PC-3 (cell line): ENCODE measurements at regions not wholly inside any gene's neighbourhood (a gene's known extent, or its start where the extent isn't known, plus 50 kb on each side); places are given as distances from the start of the nearest gene placed in this dataset.

Source experiments
- EZH2 ChIP-seq: fragments of 300-600 bp; sonication (generic); IDR thresholded peaks from one replicate; pipeline ENCODE4 v1.6.1; 2017; ENCODE audit warnings: antibody characterized with exemption, mild to moderate bottlenecking, low read length; ENCODE audit not compliant: unreplicated experiment
- EZH2phosphoT487 ChIP-seq: fragments of 300-600 bp; sonication (generic); IDR thresholded peaks from 2 replicates; pipeline ENCODE4 v1.6.1; 2018; ENCODE audit warnings: mild to moderate bottlenecking, antibody characterized with exemption, low read length, borderline replicate concordance
- TF ChIP-seq, protein P1 (sequence below): fragments of 300-600 bp; sonication (generic); conservative IDR thresholded peaks from 2 replicates; pipeline ENCODE4 v1.5.1; 2017; ENCODE audit warnings: antibody characterized with exemption, low read depth, mild to moderate bottlenecking, low read length

DNA sequence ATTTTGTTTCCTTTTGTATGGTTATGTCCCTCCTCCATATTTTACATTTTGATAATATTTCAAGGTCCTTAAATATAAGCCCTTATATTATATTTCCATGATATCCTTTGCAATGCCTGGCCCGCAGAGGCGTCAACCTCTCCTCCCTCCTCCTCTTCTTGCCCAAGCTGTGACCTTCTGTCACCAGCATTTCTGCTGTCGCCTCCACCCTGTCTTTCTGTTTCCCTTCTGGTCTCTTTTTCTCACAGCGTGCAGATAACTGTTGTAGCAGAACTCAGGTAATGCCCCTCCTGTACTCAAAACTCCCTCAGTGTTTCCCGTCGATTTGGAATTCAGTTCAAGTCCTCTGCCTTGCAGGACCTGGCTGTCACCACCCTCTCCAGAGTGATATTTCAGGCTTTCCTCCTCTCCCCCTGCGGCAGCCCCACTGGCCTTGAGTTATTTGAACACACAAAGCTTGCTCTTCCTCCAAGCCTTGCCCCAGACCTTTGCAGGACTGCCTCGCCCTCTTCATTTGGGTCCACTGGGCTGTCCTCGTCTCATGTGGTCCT, 709.3 kb downstream of the DCDC2C start:
- TF ChIP-seq, protein P1, sequence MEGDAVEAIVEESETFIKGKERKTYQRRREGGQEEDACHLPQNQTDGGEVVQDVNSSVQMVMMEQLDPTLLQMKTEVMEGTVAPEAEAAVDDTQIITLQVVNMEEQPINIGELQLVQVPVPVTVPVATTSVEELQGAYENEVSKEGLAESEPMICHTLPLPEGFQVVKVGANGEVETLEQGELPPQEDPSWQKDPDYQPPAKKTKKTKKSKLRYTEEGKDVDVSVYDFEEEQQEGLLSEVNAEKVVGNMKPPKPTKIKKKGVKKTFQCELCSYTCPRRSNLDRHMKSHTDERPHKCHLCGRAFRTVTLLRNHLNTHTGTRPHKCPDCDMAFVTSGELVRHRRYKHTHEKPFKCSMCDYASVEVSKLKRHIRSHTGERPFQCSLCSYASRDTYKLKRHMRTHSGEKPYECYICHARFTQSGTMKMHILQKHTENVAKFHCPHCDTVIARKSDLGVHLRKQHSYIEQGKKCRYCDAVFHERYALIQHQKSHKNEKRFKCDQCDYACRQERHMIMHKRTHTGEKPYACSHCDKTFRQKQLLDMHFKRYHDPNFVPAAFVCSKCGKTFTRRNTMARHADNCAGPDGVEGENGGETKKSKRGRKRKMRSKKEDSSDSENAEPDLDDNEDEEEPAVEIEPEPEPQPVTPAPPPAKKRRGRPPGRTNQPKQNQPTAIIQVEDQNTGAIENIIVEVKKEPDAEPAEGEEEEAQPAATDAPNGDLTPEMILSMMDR, result no peak
- TF ChIP-seq EZH2 (no peak), EZH2phosphoT487 (no peak)
